Activated B cell treated with CpG ODN at 0.5 μM for 24 hours (primary cell): ENCODE measurements at regions not wholly inside any gene's neighbourhood (a gene's known extent, or its start where the extent isn't known, plus 50 kb on each side); places are given as distances from the start of the nearest gene placed in this dataset.

Source experiments
- ATAC-seq: fragments of 200-7000 bp; cut with Tn5 transposase; one replicate; pipeline ENCODE4 v1.10.0; 2021; ENCODE audit warnings: low read depth, mild to moderate bottlenecking, moderate library complexity
- CTCF ChIA-PET: fragments of 350-600 bp; sonication (Branson Sonifier 250); formaldehyde crosslinking; loops from one replicate; lab custom pipeline; 2021; ENCODE audit warnings: antibody characterized with exemption; lab: Charles Lee
- POLR2A ChIA-PET: fragments of 350-600 bp; sonication (Branson Sonifier 250); formaldehyde crosslinking; loops from one replicate; lab custom pipeline; 2021; ENCODE audit warnings: antibody characterized with exemption; lab: Charles Lee
- DNase-seq: peaks from one replicate; pipeline ENCODE4 v3.0.0; 2022
- H3K27ac Mint-ChIP-seq: one replicate; pipeline ENCODE4 v1.8.0; 2020; ENCODE audit warnings: mixed read lengths
- H3K27me3 Mint-ChIP-seq: one replicate; pipeline ENCODE4 v1.8.0; 2021; ENCODE audit warnings: mixed read lengths
- H3K36me3 Mint-ChIP-seq: one replicate; pipeline ENCODE4 v1.8.0; 2021; ENCODE audit warnings: low read depth, mixed read lengths
- H3K4me1 Mint-ChIP-seq: one replicate; pipeline ENCODE4 v1.8.0; 2021; ENCODE audit warnings: mixed read lengths
- H3K4me3 Mint-ChIP-seq: one replicate; pipeline ENCODE4 v1.8.0; 2020; ENCODE audit warnings: mild to moderate bottlenecking, mixed read lengths
- H3K9me3 Mint-ChIP-seq: one replicate; pipeline ENCODE4 v1.8.0; 2020; ENCODE audit warnings: mixed read lengths
- intact Hi-C: fragments of 100-400 bp; cut with micrococcal nuclease; formaldehyde crosslinking; loops from one replicate; pipeline ENCODE4 v1.15.1; 2024
- TF ChIP-seq, protein P1 (sequence below): fragments of 200-600 bp; IDR thresholded peaks from one replicate; pipeline ENCODE4 v1.8.0; 2022; ENCODE audit warnings: antibody characterized with exemption, mild to moderate bottlenecking

GRCh38 chr5:91938441-91938840 lies 555.3 kb upstream of the ARRDC3 start:
- ATAC-seq (no peak), DNase-seq (no peak)
- Mint-ChIP-seq H3K36me3 (no peaks in the 10 kb centered on the region), H3K4me1 (no peaks in the 10 kb centered on the region), H3K27ac (no peak overlapping the region), H3K27me3 (no peaks in the 10 kb centered on the region), H3K4me3 (no peak overlapping the region), H3K9me3 (no peaks in the 10 kb centered on the region)
- ChIA-PET CTCF (no interaction called here), POLR2A (no interaction called here)
- TF ChIP-seq, protein P1, sequence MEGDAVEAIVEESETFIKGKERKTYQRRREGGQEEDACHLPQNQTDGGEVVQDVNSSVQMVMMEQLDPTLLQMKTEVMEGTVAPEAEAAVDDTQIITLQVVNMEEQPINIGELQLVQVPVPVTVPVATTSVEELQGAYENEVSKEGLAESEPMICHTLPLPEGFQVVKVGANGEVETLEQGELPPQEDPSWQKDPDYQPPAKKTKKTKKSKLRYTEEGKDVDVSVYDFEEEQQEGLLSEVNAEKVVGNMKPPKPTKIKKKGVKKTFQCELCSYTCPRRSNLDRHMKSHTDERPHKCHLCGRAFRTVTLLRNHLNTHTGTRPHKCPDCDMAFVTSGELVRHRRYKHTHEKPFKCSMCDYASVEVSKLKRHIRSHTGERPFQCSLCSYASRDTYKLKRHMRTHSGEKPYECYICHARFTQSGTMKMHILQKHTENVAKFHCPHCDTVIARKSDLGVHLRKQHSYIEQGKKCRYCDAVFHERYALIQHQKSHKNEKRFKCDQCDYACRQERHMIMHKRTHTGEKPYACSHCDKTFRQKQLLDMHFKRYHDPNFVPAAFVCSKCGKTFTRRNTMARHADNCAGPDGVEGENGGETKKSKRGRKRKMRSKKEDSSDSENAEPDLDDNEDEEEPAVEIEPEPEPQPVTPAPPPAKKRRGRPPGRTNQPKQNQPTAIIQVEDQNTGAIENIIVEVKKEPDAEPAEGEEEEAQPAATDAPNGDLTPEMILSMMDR = no peak
- intact Hi-C loops = no loop called here

DNA sequence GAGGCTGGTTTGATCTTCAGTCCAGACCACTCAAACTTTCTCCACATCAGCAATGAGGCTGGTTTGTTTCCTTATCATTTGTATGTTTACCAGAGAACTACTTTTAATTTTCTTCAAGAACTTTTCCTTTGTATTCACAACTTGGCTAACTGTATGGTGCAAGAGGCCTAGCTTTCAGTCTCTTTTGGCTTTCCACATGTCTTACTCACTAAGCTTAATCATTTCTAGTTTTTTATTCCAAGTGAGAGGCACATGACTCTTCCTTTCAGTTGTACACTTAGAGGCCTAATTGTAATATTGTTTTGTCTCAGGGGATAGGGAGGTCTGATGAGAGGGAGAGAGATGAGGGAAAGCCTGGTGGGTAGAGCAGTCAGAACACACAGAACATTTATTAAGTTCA lies 554.0 kb upstream of the ARRDC3 start:
- no peaks in the 10 kb centered on the region for H3K9me3 Mint-ChIP-seq
- POLR2A ChIA-PET = no interaction called here
- no peak overlapping the region for H3K27ac Mint-ChIP-seq
- DNase-seq = no peak
- no peaks in the 10 kb centered on the region for H3K36me3 Mint-ChIP-seq
- no peak overlapping the region for H3K4me3 Mint-ChIP-seq
- H3K4me1 Mint-ChIP-seq = no peaks in the 10 kb centered on the region
- intact Hi-C loops = no loop called here
- CTCF ChIA-PET = no interaction called here
- ATAC-seq = no peak
- TF ChIP-seq, protein P1 = no peak
- no peaks in the 10 kb centered on the region for H3K27me3 Mint-ChIP-seq

DNA sequence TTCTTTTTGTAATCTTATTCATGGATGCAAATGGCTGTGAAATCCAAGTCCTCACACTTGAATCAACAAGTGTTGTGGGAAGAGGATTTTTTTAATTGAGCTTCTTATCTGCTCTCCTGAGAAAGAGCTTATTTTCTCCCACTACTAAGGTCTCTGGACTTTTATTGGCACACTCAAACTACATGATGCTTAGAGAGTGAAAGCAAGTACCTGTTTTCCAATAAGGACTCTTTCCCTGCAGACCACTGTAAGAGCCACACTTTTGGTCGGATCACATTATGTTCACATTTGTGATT lies 546.4 kb upstream of the ARRDC3 start:
- Mint-ChIP-seq H3K27me3 (no peaks in the 10 kb centered on the region), H3K9me3 (no peaks in the 10 kb centered on the region), H3K27ac (no peak overlapping the region), H3K4me1 (no peaks in the 10 kb centered on the region), H3K36me3 (no peaks in the 10 kb centered on the region), H3K4me3 (no peak overlapping the region)
- DNase-seq (no peak), ATAC-seq (no peak)
- intact Hi-C loops = no loop called here
- TF ChIP-seq, protein P1 = no peak
- CTCF ChIA-PET = interaction anchor here (0.7 to 1.1 kb wide), 2 partner anchors 9 to 1872 kb away, joined by 3 to 4 read pairs; no protein-coding TSS in a partner anchor
- POLR2A ChIA-PET = no interaction called here

GRCh38 chr5:91928754-91929521 lies 545.8 kb upstream of the ARRDC3 start:
- intact Hi-C loops = no loop called here
- ChIA-PET CTCF (interaction anchor here (0.7 kb wide), 1 partner anchor 1872 kb away, joined by 4 read pairs; no protein-coding TSS in a partner anchor), POLR2A (no interaction called here)
- no peak overlapping the region for H3K27ac Mint-ChIP-seq
- H3K36me3 Mint-ChIP-seq = no peaks in the 10 kb centered on the region
- H3K4me3 Mint-ChIP-seq = no peak overlapping the region
- H3K27me3 Mint-ChIP-seq = no peaks in the 10 kb centered on the region
- TF ChIP-seq, protein P1 = no peak
- ATAC-seq (no peak), DNase-seq (no peak)
- H3K4me1 Mint-ChIP-seq = no peaks in the 10 kb centered on the region
- H3K9me3 Mint-ChIP-seq = no peaks in the 10 kb centered on the region

DNA sequence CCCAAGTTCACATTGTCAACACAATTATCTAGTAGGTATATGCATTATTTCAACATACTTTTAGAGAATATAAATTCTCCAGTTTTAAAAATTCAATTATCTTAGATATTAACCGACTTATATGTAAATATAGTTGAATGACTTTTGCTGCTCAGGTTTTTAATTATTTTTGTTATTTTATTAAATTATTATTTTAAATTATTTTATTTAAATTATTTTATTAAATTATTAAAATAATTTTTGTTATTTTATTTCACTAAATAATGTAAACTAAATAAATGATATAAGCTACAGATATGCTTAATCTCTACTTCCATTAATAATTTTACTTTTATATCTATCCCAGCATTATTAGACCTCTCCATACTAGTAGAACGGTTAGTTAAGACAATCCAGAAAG lies 544.3 kb upstream of the ARRDC3 start:
- no peak for DNase-seq
- no peaks in the 10 kb centered on the region for H3K36me3 Mint-ChIP-seq
- ChIA-PET CTCF (no interaction called here), POLR2A (no interaction called here)
- H3K27me3 Mint-ChIP-seq = no peaks in the 10 kb centered on the region
- intact Hi-C loops = no loop called here
- no peaks in the 10 kb centered on the region for H3K9me3 Mint-ChIP-seq
- no peaks in the 10 kb centered on the region for H3K4me1 Mint-ChIP-seq
- no peak overlapping the region for H3K4me3 Mint-ChIP-seq
- TF ChIP-seq, protein P1 = no peak
- ATAC-seq = no peak
- no peak overlapping the region for H3K27ac Mint-ChIP-seq
